PFSK-1 (cell line): ENCODE measurements at regions not wholly inside any gene's neighbourhood (a gene's known extent, or its start where the extent isn't known, plus 50 kb on each side); places are given as distances from the start of the nearest gene placed in this dataset.

Experiments
- POLR2AphosphoS5 ChIP-seq: IDR thresholded peaks from 2 replicates; pipeline ENCODE4 v1.6.1; 2012; ENCODE audit warnings: low read depth, mild to moderate bottlenecking, control low read depth, low read length, moderate library complexity
- SIN3A ChIP-seq: IDR thresholded peaks from 2 replicates; pipeline ENCODE4 v1.6.1; 2012; ENCODE audit warnings: mild to moderate bottlenecking, low read length, moderate library complexity, borderline replicate concordance; ENCODE audit not compliant: insufficient read depth
- TF ChIP-seq, protein P1 (sequence below), 2 experiments: IDR thresholded peaks; 2 replicates each; pipeline versions ENCODE4 v1.6.1 to v1.8.0; 2011 to 2012; ENCODE audit warnings: low read depth in 2 of 2, low read length in 2 of 2, control low read depth in 1 of 2, inconsistent platforms in 1 of 2, mild to moderate bottlenecking in 1 of 2, moderate library complexity in 1 of 2; ENCODE audit not compliant: insufficient read depth in 1 of 2

DNA sequence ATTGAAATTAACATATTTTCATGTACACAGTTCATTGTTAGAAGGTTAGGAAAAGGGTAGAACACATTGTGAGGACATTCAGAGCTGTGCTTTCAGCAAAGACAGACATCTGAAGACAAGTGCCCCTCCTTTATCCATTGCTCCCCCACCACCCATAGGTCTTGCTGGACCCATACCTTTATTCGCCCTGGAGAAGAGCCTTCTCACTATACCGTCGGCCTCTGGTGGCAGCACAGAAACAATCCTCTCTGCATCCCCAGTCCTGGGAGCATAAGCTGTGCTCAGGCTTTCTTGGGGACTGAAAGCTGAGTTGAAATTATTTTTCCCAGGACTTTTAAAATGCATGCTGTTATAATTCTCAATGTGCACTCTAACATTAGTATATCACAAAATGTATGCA lies 372.3 kb downstream of the EPHA7 start:
- no peak for TF ChIP-seq POLR2AphosphoS5
- TF ChIP-seq SIN3A = no peak
- TF ChIP-seq, protein P1, sequence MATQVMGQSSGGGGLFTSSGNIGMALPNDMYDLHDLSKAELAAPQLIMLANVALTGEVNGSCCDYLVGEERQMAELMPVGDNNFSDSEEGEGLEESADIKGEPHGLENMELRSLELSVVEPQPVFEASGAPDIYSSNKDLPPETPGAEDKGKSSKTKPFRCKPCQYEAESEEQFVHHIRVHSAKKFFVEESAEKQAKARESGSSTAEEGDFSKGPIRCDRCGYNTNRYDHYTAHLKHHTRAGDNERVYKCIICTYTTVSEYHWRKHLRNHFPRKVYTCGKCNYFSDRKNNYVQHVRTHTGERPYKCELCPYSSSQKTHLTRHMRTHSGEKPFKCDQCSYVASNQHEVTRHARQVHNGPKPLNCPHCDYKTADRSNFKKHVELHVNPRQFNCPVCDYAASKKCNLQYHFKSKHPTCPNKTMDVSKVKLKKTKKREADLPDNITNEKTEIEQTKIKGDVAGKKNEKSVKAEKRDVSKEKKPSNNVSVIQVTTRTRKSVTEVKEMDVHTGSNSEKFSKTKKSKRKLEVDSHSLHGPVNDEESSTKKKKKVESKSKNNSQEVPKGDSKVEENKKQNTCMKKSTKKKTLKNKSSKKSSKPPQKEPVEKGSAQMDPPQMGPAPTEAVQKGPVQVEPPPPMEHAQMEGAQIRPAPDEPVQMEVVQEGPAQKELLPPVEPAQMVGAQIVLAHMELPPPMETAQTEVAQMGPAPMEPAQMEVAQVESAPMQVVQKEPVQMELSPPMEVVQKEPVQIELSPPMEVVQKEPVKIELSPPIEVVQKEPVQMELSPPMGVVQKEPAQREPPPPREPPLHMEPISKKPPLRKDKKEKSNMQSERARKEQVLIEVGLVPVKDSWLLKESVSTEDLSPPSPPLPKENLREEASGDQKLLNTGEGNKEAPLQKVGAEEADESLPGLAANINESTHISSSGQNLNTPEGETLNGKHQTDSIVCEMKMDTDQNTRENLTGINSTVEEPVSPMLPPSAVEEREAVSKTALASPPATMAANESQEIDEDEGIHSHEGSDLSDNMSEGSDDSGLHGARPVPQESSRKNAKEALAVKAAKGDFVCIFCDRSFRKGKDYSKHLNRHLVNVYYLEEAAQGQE (IDR thresholded peaks at IDR 0.05; ENCODE audit: insufficient read depth in 1 of 2, low read depth in 2 of 2, low read length in 2 of 2) = no peak
